Testis (tissue), 2 donors: ENCODE measurements at regions not wholly inside any gene's neighbourhood (a gene's known extent, or its start where the extent isn't known, plus 50 kb on each side); places are given as distances from the start of the nearest gene placed in this dataset.

Source experiments
- POLR2A ChIP-seq: fragments of 450-650 bp; IDR thresholded peaks from one replicate; pipeline ENCODE4 v1.6.1; 2017; ENCODE audit warnings: antibody characterized with exemption, mild to moderate bottlenecking, moderate library complexity
- TF ChIP-seq, protein P1 (sequence below), 3 experiments: fragments of 450-650 bp in 2 of 3; fragments of 200-600 bp in 1 of 3; sonication (generic) in 1 of 3; IDR thresholded peaks; one replicate each; pipeline ENCODE4 v1.5.1; 2016 to 2019; ENCODE audit warnings: antibody characterized with exemption in 3 of 3, mild to moderate bottlenecking in 2 of 3, moderate library complexity in 1 of 3

DNA sequence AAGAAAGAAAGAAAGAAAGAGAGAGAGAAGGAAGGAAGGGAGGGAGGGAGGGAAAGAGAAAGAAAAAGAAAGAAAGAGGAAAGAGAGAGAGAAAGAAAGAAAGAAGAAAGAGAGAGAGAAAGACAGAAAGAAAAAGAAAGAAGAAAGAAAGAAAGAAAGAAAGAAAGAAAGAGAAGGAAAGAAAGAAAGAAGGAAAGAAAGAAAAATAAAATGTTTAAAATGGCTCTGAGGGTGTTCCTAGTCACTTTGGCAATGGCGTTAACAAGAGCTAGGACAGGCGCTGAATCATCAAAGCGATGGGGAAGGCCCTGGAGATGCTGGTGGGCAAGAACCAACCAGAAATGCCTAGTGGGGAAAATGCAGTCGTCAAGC lies 77.8 kb upstream of the GPC1 start:
- TF ChIP-seq, protein P1, sequence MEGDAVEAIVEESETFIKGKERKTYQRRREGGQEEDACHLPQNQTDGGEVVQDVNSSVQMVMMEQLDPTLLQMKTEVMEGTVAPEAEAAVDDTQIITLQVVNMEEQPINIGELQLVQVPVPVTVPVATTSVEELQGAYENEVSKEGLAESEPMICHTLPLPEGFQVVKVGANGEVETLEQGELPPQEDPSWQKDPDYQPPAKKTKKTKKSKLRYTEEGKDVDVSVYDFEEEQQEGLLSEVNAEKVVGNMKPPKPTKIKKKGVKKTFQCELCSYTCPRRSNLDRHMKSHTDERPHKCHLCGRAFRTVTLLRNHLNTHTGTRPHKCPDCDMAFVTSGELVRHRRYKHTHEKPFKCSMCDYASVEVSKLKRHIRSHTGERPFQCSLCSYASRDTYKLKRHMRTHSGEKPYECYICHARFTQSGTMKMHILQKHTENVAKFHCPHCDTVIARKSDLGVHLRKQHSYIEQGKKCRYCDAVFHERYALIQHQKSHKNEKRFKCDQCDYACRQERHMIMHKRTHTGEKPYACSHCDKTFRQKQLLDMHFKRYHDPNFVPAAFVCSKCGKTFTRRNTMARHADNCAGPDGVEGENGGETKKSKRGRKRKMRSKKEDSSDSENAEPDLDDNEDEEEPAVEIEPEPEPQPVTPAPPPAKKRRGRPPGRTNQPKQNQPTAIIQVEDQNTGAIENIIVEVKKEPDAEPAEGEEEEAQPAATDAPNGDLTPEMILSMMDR (IDR thresholded peaks at IDR 0.05), result no peak
- TF ChIP-seq POLR2A, result no peak
